A549 (cell line): ENCODE measurements at regions not wholly inside any gene's neighbourhood (a gene's known extent, or its start where the extent isn't known, plus 50 kb on each side); places are given as distances from the start of the nearest gene placed in this dataset.
"Not testable (repeated sequence)": the region's sequence is repeated elsewhere in the genome, so short reads cannot be mapped to it uniquely, and the experiment has no call there.

ENCODE experiments used
- ATAC-seq, 2 experiments: fragments of 200-7000 bp in 1 of 2; fragments of >200 bp in 1 of 2; cut with Nextera tagmentation in 1 of 2; cut with Tn5 transposase in 1 of 2; 3 replicates each; pipeline versions ENCODE4 v1.8.0 to v1.9.1; 2018 to 2020; ENCODE audit warnings: mild to moderate bottlenecking in 1 of 2, moderate library complexity in 1 of 2
- CTCF ChIA-PET: fragments of 300-600 bp; sonication (Branson Sonifier 250); formaldehyde crosslinking; extraction: SDS; loops from one replicate; lab custom pipeline; 2021; ENCODE audit warnings: antibody characterized with exemption, inconsistent platforms; lab: Yijun Ruan, JAX
- POLR2A ChIA-PET: fragments of 350-600 bp; formaldehyde crosslinking; extraction: SDS; loops from one replicate; lab custom pipeline; 2021; ENCODE audit warnings: antibody characterized with exemption, inconsistent platforms; lab: Yijun Ruan, JAX
- DNase-seq, 2 experiments: peaks; one replicate each; pipeline versions ENCODE4 v3.0.0 to v3.0.0-alpha.2; 2011 to 2016; ENCODE audit warnings: low read depth in 1 of 2, low spot score in 1 of 2
- FAIRE-seq: peaks from 2 replicates; lab custom pipeline; 2011; peaks lifted over from hg19 to GRCh38; lab: Jason Lieb, UNC
- H3K27ac ChIP-seq, 2 experiments: fragments of >200 bp; sonication (Bioruptor Twin); formaldehyde crosslinking; 3 replicates each; pipeline ENCODE4 v1.5.1; 2016 to 2017
- H3K4me1 ChIP-seq: fragments of >200 bp; sonication (Bioruptor Twin); formaldehyde crosslinking; 3 replicates; pipeline ENCODE4 v1.6.1; 2016
- H3K4me2 ChIP-seq: fragments of >200 bp; sonication (Bioruptor Twin); formaldehyde crosslinking; 3 replicates; pipeline ENCODE4 v1.6.1; 2016
- H3K4me3 ChIP-seq: fragments of >200 bp; sonication (Bioruptor Twin); formaldehyde crosslinking; 3 replicates; pipeline ENCODE4 v1.5.1; 2016
- H3K9me3 ChIP-seq: fragments of >200 bp; sonication (Bioruptor Twin); formaldehyde crosslinking; 3 replicates; pipeline ENCODE4 v1.6.1; 2016
- CBX2 ChIP-seq: fragments of 200-600 bp; sonication (generic); IDR thresholded peaks from 2 replicates; pipeline ENCODE4 v1.6.1; 2016; ENCODE audit warnings: low read depth, mild to moderate bottlenecking, borderline replicate concordance
- GATA3 ChIP-seq: IDR thresholded peaks from 2 replicates; pipeline ENCODE4 v1.6.1; 2012; ENCODE audit warnings: borderline replicate concordance
- HEYL ChIP-seq: fragments of 250-450 bp; sonication (Bioruptor Pico); IDR thresholded peaks from 2 replicates; pipeline ENCODE4 v1.8.0; 2021; ENCODE audit warnings: mild to moderate bottlenecking, moderate library complexity
- HOXA7 ChIP-seq: fragments of 250-450 bp; sonication (Bioruptor Pico); IDR thresholded peaks from 2 replicates; pipeline ENCODE4 v1.5.0; 2020; ENCODE audit warnings: mild to moderate bottlenecking, moderate library complexity
- HOXB5 ChIP-seq: fragments of 250-450 bp; sonication (Bioruptor Pico); IDR thresholded peaks from 2 replicates; pipeline ENCODE4 v1.5.0; 2020; ENCODE audit warnings: mild to moderate bottlenecking, moderate library complexity
- MAZ ChIP-seq: fragments of 150-350 bp; IDR thresholded peaks from 2 replicates; pipeline ENCODE4 v1.6.1; 2014; ENCODE audit warnings: antibody characterized with exemption, low read depth, low read length, borderline replicate concordance
- MYC ChIP-seq: IDR thresholded peaks from 2 replicates; pipeline ENCODE4 v1.6.1; 2012; ENCODE audit warnings: mild to moderate bottlenecking, inconsistent platforms, low read length, improper control_type of control experiment, borderline replicate concordance
- NPAS2 ChIP-seq: fragments of 250-450 bp; sonication (Bioruptor Pico); IDR thresholded peaks from 2 replicates; pipeline ENCODE4 v1.8.0; 2022; ENCODE audit warnings: mild to moderate bottlenecking, moderate library complexity, borderline replicate concordance
- RAD21 ChIP-seq, 2 experiments: fragments of >200 bp in 1 of 2; sonication (Bioruptor Twin) in 1 of 2; formaldehyde crosslinking in 1 of 2; IDR thresholded peaks in 1 of 2; conservative IDR thresholded peaks in 1 of 2; 2 replicates in 1 of 2; 3 replicates in 1 of 2; pipeline ENCODE4 v1.6.1; 2012 to 2018; ENCODE audit warnings: inconsistent platforms in 1 of 2
- RCOR1 ChIP-seq: fragments of 150-350 bp; IDR thresholded peaks from 2 replicates; pipeline ENCODE4 v1.6.1; 2014; ENCODE audit warnings: antibody characterized with exemption, low read length, low read depth
- RNF2 ChIP-seq: fragments of 200-600 bp; sonication (generic); IDR thresholded peaks from 2 replicates; pipeline ENCODE4 v1.6.1; 2016; ENCODE audit warnings: low read depth, mild to moderate bottlenecking, antibody characterized with exemption, moderate library complexity, borderline replicate concordance
- SREBF2 ChIP-seq: fragments of 450-650 bp; IDR thresholded peaks from 2 replicates; pipeline ENCODE4 v1.6.1; 2014; ENCODE audit warnings: mild to moderate bottlenecking, moderate library complexity
- TFCP2L1 ChIP-seq: fragments of 250-450 bp; sonication (Bioruptor Pico); IDR thresholded peaks from 2 replicates; pipeline ENCODE4 v1.5.0; 2021; ENCODE audit warnings: mild to moderate bottlenecking
- TP53 ChIP-seq: fragments of 250-450 bp; sonication (Bioruptor Pico); IDR thresholded peaks from 2 replicates; pipeline ENCODE4 v1.5.0; 2021; ENCODE audit warnings: mild to moderate bottlenecking, moderate library complexity
- ZNF302 ChIP-seq: fragments of 250-450 bp; sonication (Bioruptor Pico); IDR thresholded peaks from 2 replicates; pipeline ENCODE4 v1.9.0; 2021; ENCODE audit warnings: inconsistent platforms, mild to moderate bottlenecking, moderate library complexity
- ZSCAN20 ChIP-seq: fragments of 250-450 bp; sonication (Bioruptor Pico); IDR thresholded peaks from 2 replicates; pipeline ENCODE4 v1.8.0; 2022; ENCODE audit warnings: mild to moderate bottlenecking, moderate library complexity
- WGBS: methylation state at CpG from one replicate; pipeline ENCODE4 v1.1.6; 2017; ENCODE audit errors: missing lambda C conversion rate; 5-methylcytosine and 5-hydroxymethylcytosine counted together
- TF ChIP-seq, protein P1 (sequence below): fragments of 250-450 bp; sonication (Bioruptor Pico); IDR thresholded peaks from 2 replicates; pipeline ENCODE4 v1.5.0; 2020; ENCODE audit warnings: low read depth, mild to moderate bottlenecking, moderate library complexity
- TF ChIP-seq, protein P2 (sequence below): IDR thresholded peaks from 2 replicates; pipeline ENCODE4 v1.6.1; 2012
- TF ChIP-seq, protein P3 (sequence below): fragments of >200 bp; sonication (Bioruptor Twin); formaldehyde crosslinking; IDR thresholded peaks from 2 replicates; pipeline ENCODE4 v1.6.1; 2016
- TF ChIP-seq, protein P4 (sequence below): IDR thresholded peaks from 2 replicates; pipeline ENCODE4 v1.6.1; 2012; ENCODE audit warnings: low read depth, borderline replicate concordance

DNA sequence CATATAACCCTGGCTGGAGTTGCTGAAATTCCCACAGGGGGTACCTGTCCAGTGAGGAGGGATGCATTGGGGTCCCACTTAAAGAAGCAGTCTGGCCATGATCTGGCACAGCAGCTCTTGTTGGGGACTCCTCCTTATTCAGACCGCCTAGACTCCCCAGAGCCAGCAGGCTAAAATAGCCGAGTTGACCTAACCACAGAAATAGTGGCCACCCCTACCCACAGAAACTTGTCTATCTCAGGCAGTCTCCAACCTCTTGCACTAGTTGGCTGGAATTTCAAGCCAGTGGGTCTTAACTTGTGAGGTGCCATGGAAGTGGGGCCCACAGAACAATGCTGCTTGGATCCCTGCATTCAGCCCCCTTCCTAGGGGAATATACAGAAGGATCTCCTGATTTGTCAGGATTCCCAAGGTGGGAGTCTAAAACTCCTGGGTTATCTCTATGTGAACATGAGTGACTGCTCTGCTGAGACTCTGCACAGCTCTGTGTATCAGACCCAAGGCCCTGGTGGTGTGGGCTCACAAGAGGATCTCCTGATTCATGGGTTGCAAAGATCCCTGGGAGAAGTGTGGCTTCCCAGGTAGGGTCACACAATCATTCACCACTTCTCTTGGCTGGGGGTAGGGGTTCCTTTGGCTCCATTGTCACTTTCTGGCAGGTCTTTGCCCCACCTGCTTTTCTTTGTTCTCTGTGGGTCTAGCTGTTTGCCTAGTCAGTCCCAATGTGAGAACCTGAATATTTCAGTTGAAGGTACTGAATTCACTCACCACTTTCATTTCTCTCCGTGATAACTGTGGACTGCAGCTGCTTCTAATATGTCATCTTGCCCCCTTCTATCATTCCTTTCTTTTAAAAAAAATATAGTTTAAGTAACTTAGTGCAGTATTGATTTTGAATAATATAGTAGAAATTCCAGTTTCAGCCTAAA is 65.5 kb upstream of the CLVS2 start:
- Histone ChIP-seq H3K4me1 (no peaks in the 10 kb centered on the region), H3K9me3 (no peaks in the 10 kb centered on the region), H3K4me3 (no peak overlapping the region), H3K4me2 (no peak overlapping the region), H3K27ac (no peak overlapping the region)
- TF ChIP-seq HOXA7 (CRISPR knock-in tag) (no peak), TFCP2L1 (CRISPR knock-in tag) (no peak), MAZ (no peak), GATA3 (no peak), CBX2 (no peak), HOXB5 (no peak), ZNF302 (no peak), ZSCAN20 (no peak), RCOR1 (no peak), TP53 (CRISPR knock-in tag) (no peak), MYC (no peak), RNF2 (no peak), NPAS2 (CRISPR knock-in tag) (no peak), RAD21 (conservative IDR thresholded peaks at IDR 0.05 in 1 of 2, IDR thresholded peaks at IDR 0.05 in 1 of 2) (no peak), SREBF2 (no peak)
- TF ChIP-seq, protein P1, sequence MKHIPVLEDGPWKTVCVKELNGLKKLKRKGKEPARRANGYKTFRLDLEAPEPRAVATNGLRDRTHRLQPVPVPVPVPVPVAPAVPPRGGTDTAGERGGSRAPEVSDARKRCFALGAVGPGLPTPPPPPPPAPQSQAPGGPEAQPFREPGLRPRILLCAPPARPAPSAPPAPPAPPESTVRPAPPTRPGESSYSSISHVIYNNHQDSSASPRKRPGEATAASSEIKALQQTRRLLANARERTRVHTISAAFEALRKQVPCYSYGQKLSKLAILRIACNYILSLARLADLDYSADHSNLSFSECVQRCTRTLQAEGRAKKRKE (CRISPR knock-in tag), result no peak
- TF ChIP-seq, protein P2, sequence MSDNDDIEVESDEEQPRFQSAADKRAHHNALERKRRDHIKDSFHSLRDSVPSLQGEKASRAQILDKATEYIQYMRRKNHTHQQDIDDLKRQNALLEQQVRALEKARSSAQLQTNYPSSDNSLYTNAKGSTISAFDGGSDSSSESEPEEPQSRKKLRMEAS, result no peak
- TF ChIP-seq, protein P3, sequence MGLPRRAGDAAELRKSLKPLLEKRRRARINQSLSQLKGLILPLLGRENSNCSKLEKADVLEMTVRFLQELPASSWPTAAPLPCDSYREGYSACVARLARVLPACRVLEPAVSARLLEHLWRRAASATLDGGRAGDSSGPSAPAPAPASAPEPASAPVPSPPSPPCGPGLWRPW, result no peak
- TF ChIP-seq, protein P4, sequence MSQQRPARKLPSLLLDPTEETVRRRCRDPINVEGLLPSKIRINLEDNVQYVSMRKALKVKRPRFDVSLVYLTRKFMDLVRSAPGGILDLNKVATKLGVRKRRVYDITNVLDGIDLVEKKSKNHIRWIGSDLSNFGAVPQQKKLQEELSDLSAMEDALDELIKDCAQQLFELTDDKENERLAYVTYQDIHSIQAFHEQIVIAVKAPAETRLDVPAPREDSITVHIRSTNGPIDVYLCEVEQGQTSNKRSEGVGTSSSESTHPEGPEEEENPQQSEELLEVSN, result no peak
- WGBS, result 6% methylated on average over 3 of the region's 3 CpGs
- ChIA-PET CTCF (no interaction called here), POLR2A (no interaction called here)
- ATAC-seq (no peak), DNase-seq (no peak), FAIRE-seq (no peak)

DNA sequence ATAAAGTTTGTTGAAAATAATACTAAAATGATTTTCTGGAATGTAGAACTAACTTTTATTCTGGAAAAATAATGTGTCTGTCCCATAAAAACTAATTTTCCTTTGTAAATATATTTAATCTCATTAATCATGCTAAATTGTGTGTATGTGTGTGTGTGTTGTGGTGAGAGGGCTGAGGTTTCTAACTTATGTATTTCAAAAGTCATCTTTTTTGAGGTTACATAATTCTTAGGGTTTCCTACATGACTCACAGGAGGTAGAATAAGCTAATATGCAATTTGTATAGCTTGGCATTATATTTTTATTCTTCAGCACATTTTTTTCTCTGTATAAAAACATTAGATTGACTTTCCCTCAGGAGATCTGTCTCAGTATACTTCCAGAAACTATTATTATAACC is 64.1 kb upstream of the CLVS2 start:
- ATAC-seq, result no peak
- POLR2A ChIA-PET, result no interaction called here
- no peaks in the 10 kb centered on the region for H3K9me3 ChIP-seq
- no peak for DNase-seq
- FAIRE-seq, result no peak
- no peaks in the 10 kb centered on the region for H3K4me1 ChIP-seq
- H3K27ac ChIP-seq, result no peak overlapping the region
- CTCF ChIA-PET, result no interaction called here
- no peak overlapping the region for H3K4me2 ChIP-seq
- H3K4me3 ChIP-seq, result no peak overlapping the region
- TF ChIP-seq HEYL (CRISPR knock-in tag), result no peak

DNA sequence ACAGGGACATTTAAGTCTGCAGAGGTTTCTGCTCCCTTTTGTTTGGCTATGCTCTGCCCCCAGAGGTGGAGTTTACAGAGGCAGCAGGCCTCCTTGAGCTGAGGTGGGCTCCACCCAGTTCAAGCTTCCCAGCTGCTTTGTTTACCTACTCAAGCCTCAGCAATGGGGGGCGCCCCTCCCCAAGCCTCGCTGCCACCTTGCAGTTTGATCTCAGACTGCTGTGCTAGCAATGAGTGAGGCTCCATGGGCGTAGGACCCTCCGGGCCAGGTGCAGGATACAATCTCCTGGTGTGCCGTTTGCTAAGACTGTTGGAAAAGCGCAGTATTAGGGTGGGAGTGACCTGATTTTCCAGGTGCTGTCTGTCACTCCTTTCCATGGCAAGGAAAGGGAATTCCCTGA is 51.1 kb upstream of the CLVS2 start:
- H3K9me3 ChIP-seq, H3K4me3 ChIP-seq, ATAC-seq, H3K27ac ChIP-seq, FAIRE-seq, CTCF ChIA-PET, POLR2A ChIA-PET, DNase-seq, H3K4me2 ChIP-seq, H3K4me1 ChIP-seq: not testable (repeated sequence)
- WGBS, result 8% methylated on average over 4 of the region's 6 CpGs
